ENCODE measurements at regions not wholly inside any gene's neighbourhood (a gene's known extent, or its start where the extent isn't known, plus 50 kb on each side); places are given as distances from the start of the nearest gene placed in this dataset.
"Not testable (repeated sequence)": the region's sequence is repeated elsewhere in the genome, so short reads cannot be mapped to it uniquely, and the experiment has no call there.

- no peak for DNase-seq (ENCODE audit: low read depth)
Observed at GRCh38 chr5:39955156-39955555, 530.4 kb upstream of the DAB2 start.

GRCh38 chr5:39951070-39951469 lies 526.3 kb upstream of the DAB2 start:
- DNase-seq (ENCODE audit: low read depth), result no peak

GRCh38 chr5:39948867-39949468 lies 524.2 kb upstream of the DAB2 start:
- peak; percentile 71 for DNase-seq (ENCODE audit: low read depth)

GRCh38 chr5:39948341-39948740 lies 523.6 kb upstream of the DAB2 start:
- DNase-seq (ENCODE audit: low read depth), result no peak

- DNase-seq (ENCODE audit: low read depth), result no peak
Observed at GRCh38 chr5:39947657-39948056, 522.9 kb upstream of the DAB2 start.

GRCh38 chr5:39946356-39947045 lies 521.7 kb upstream of the DAB2 start:
- no peak for DNase-seq (ENCODE audit: low read depth)

- DNase-seq (ENCODE audit: low read depth), result no peak
Observed at GRCh38 chr5:39945870-39946269, 521.1 kb upstream of the DAB2 start.

GRCh38 chr5:39943811-39944210 lies 519.0 kb upstream of the DAB2 start:
- no peak for DNase-seq (ENCODE audit: low read depth)

- DNase-seq (ENCODE audit: low read depth), result no peak
Observed at GRCh38 chr5:39942606-39943005, 517.8 kb upstream of the DAB2 start.

- no peak for DNase-seq (ENCODE audit: low read depth)
Observed at GRCh38 chr5:39941416-39941815, 516.6 kb upstream of the DAB2 start.

- no peak for DNase-seq (ENCODE audit: low read depth)
Observed at GRCh38 chr5:39934830-39935229, 510.1 kb upstream of the DAB2 start.

GRCh38 chr5:39933061-39933460 lies 508.3 kb upstream of the DAB2 start:
- no peak for DNase-seq (ENCODE audit: low read depth)

GRCh38 chr5:39928709-39929108 lies 503.9 kb upstream of the DAB2 start:
- DNase-seq (ENCODE audit: low read depth), result no peak

- DNase-seq (ENCODE audit: low read depth), result no peak
Observed at GRCh38 chr5:39919876-39920275, 495.1 kb upstream of the DAB2 start.

- no peak for DNase-seq (ENCODE audit: low read depth)
Observed at GRCh38 chr5:39912906-39913305, 488.1 kb upstream of the DAB2 start.

GRCh38 chr5:39907267-39907951 lies 482.6 kb upstream of the DAB2 start:
- not testable (repeated sequence) for DNase-seq (ENCODE audit: low read depth)

- no peak for DNase-seq (ENCODE audit: low read depth)
Observed at GRCh38 chr5:39906146-39906545, 481.4 kb upstream of the DAB2 start.

- DNase-seq (ENCODE audit: low read depth), result no peak
Observed at GRCh38 chr5:39905356-39905755, 480.6 kb upstream of the DAB2 start.

GRCh38 chr5:39902626-39903025 lies 477.8 kb upstream of the DAB2 start:
- DNase-seq (ENCODE audit: low read depth), result no peak

GRCh38 chr5:39898731-39899130 lies 474.0 kb upstream of the DAB2 start:
- DNase-seq (ENCODE audit: low read depth), result no peak

GRCh38 chr5:39896706-39897105 lies 471.9 kb upstream of the DAB2 start:
- DNase-seq (ENCODE audit: low read depth), result no peak

GRCh38 chr5:39896104-39896503 lies 471.3 kb upstream of the DAB2 start:
- DNase-seq (ENCODE audit: low read depth), result no peak

GRCh38 chr5:39892708-39893107 lies 467.9 kb upstream of the DAB2 start:
- DNase-seq (ENCODE audit: low read depth), result no peak
